GM12865 (cell line): ENCODE measurements at regions not wholly inside any gene's neighbourhood (a gene's known extent, or its start where the extent isn't known, plus 50 kb on each side); places are given as distances from the start of the nearest gene placed in this dataset.
"Not testable (repeated sequence)": the region's sequence is repeated elsewhere in the genome, so short reads cannot be mapped to it uniquely, and the experiment has no call there.

Experiments
- DNase-seq: peaks from one replicate; pipeline ENCODE4 v3.0.0; 2010; ENCODE audit warnings: low read depth
- H3K4me3 ChIP-seq: 2 replicates; pipeline ENCODE4 v1.5.1; 2011; ENCODE audit warnings: mild to moderate bottlenecking, low read depth, low read length, control low read depth
- CTCF ChIP-seq: IDR thresholded peaks from 2 replicates; pipeline ENCODE4 v1.5.1; 2011; ENCODE audit warnings: low read length, control low read depth, low read depth, inconsistent platforms; ENCODE audit not compliant: insufficient read depth; ENCODE audit errors: missing control alignments

- DNase-seq = no peak
- no peak for TF ChIP-seq CTCF
- no peak overlapping the region for H3K4me3 ChIP-seq
These were observed 321.5 kb upstream of the FSIP2 start for GRCh38 chr2:185417111-185417510.

GRCh38 chr2:185417688-185418087 is 320.9 kb upstream of the FSIP2 start:
- H3K4me3 ChIP-seq = no peak overlapping the region
- no peak for DNase-seq
- TF ChIP-seq CTCF = no peak

- H3K4me3 ChIP-seq, DNase-seq: not testable (repeated sequence)
These were observed 313.5 kb upstream of the FSIP2 start for GRCh38 chr2:185424958-185425629.

- no peak for DNase-seq
- no peak overlapping the region for H3K4me3 ChIP-seq
- no peak for TF ChIP-seq CTCF
These were observed 310.6 kb upstream of the FSIP2 start for GRCh38 chr2:185428000-185428399.

- no peak overlapping the region for H3K4me3 ChIP-seq
- TF ChIP-seq CTCF = no peak
- DNase-seq = no peak
These were observed 304.8 kb upstream of the FSIP2 start for GRCh38 chr2:185433824-185434223.

- TF ChIP-seq CTCF = no peak
- H3K4me3 ChIP-seq = no peak overlapping the region
- no peak for DNase-seq
These were observed 301.7 kb upstream of the FSIP2 start for GRCh38 chr2:185436787-185437372.

GRCh38 chr2:185441486-185442005 is 297.1 kb upstream of the FSIP2 start:
- no peak for DNase-seq

More at GRCh38 chr2:185441486-185442005, 297.1 kb upstream of the FSIP2 start:
- no peak for TF ChIP-seq CTCF
- H3K4me3 ChIP-seq = no peak overlapping the region
